Bronchial epithelial cell (primary cell): ENCODE measurements at regions not wholly inside any gene's neighbourhood (a gene's known extent, or its start where the extent isn't known, plus 50 kb on each side); places are given as distances from the start of the nearest gene placed in this dataset.

ENCODE experiments used
- DNase-seq: peaks from one replicate; pipeline ENCODE4 v3.0.0-alpha.2; 2010; ENCODE audit warnings: low read depth
- FAIRE-seq: peaks from 2 replicates; lab custom pipeline; 2011; peaks lifted over from hg19 to GRCh38; lab: Jason Lieb, UNC
- H3K27me3 ChIP-seq: 2 replicates; pipeline ENCODE4 v1.5.1; 2011; ENCODE audit warnings: low read length; ENCODE audit not compliant: control insufficient read depth, insufficient read depth
- H3K36me3 ChIP-seq: 2 replicates; pipeline ENCODE4 v1.5.1; 2011; ENCODE audit warnings: low read length; ENCODE audit not compliant: control insufficient read depth, insufficient read depth
- H3K4me3 ChIP-seq: 2 replicates; pipeline ENCODE4 v1.5.1; 2011; ENCODE audit warnings: mild to moderate bottlenecking, low read depth, low read length, control low read depth
- CTCF ChIP-seq: IDR thresholded peaks from 2 replicates; pipeline ENCODE4 v1.5.1; 2011; ENCODE audit warnings: mild to moderate bottlenecking, moderate library complexity, low read length, control low read depth, inconsistent platforms; ENCODE audit not compliant: insufficient read depth, severe bottlenecking

- H3K27me3 ChIP-seq = no peaks in the 10 kb centered on the region
- no peak for TF ChIP-seq CTCF
- FAIRE-seq = no peak
- H3K4me3 ChIP-seq = no peak overlapping the region
- no peaks in the 10 kb centered on the region for H3K36me3 ChIP-seq
- DNase-seq = no peak
These were observed 734.2 kb upstream of the KIF2B start for GRCh38 chr17:53088481-53088880.

GRCh38 chr17:53061446-53061845, 761.3 kb upstream of the KIF2B start:
- DNase-seq = no peak
- Histone ChIP-seq H3K36me3 (no peaks in the 10 kb centered on the region), H3K4me3 (no peak overlapping the region), H3K27me3 (no peaks in the 10 kb centered on the region)
- FAIRE-seq = no peak
- TF ChIP-seq CTCF = no peak

- DNase-seq = peak; percentile 26
- no peaks in the 10 kb centered on the region for H3K27me3 ChIP-seq
- no peak for FAIRE-seq
- no peak overlapping the region for H3K4me3 ChIP-seq
- no peak for TF ChIP-seq CTCF
- H3K36me3 ChIP-seq = no peaks in the 10 kb centered on the region
These were observed 764.7 kb upstream of the KIF2B start for GRCh38 chr17:53058031-53058430.

- DNase-seq (no peak), FAIRE-seq (no peak)
- H3K4me3 ChIP-seq = no peak overlapping the region
- H3K36me3 ChIP-seq = no peaks in the 10 kb centered on the region
- H3K27me3 ChIP-seq = no peaks in the 10 kb centered on the region
- TF ChIP-seq CTCF = no peak
These were observed 775.9 kb upstream of the KIF2B start for GRCh38 chr17:53046781-53047180.

- Histone ChIP-seq H3K4me3 (no peak overlapping the region), H3K36me3 (no peaks in the 10 kb centered on the region), H3K27me3 (no peaks in the 10 kb centered on the region)
- no peak for FAIRE-seq
- no peak for TF ChIP-seq CTCF
- no peak for DNase-seq
These were observed 782.7 kb upstream of the KIF2B start for GRCh38 chr17:53039981-53040380.

- FAIRE-seq (no peak), DNase-seq (no peak)
- no peak overlapping the region for H3K4me3 ChIP-seq
- H3K27me3 ChIP-seq = no peaks in the 10 kb centered on the region
- no peaks in the 10 kb centered on the region for H3K36me3 ChIP-seq
- TF ChIP-seq CTCF = no peak
These were observed 789.4 kb upstream of the KIF2B start for GRCh38 chr17:53033297-53033696.
